H1 (cell line): ENCODE measurements at regions not wholly inside any gene's neighbourhood (a gene's known extent, or its start where the extent isn't known, plus 50 kb on each side); places are given as distances from the start of the nearest gene placed in this dataset.

Source experiments
- CTCF ChIA-PET: fragments of 300-600 bp; sonication (Branson Sonifier 250); formaldehyde crosslinking; loops from one replicate; lab custom pipeline; 2021; ENCODE audit not compliant: partially characterized antibody; lab: Charles Lee
- POLR2A ChIA-PET: fragments of 300-600 bp; sonication (Branson Sonifier 250); formaldehyde crosslinking; loops from one replicate; lab custom pipeline; 2021; ENCODE audit warnings: inconsistent platforms; ENCODE audit not compliant: partially characterized antibody; lab: Charles Lee
- DNase-seq, 2 experiments: peaks; one replicate each; pipeline versions ENCODE4 v3.0.0 to v3.0.0-alpha.2; 2010 to 2022; ENCODE audit warnings: low spot score in 2 of 2, low read depth in 1 of 2, mixed read lengths in 1 of 2
- FAIRE-seq: peaks from 2 replicates; lab custom pipeline; 2011; peaks lifted over from hg19 to GRCh38; lab: Jason Lieb, UNC
- H2AFZ ChIP-seq: 2 replicates; pipeline ENCODE4 v1.8.1; 2012; ENCODE audit warnings: low read length, inconsistent platforms
- H2AK5ac ChIP-seq: 2 replicates; pipeline ENCODE4 v1.6.1; 2013; ENCODE audit warnings: low read depth, low read length
- H2BK120ac ChIP-seq: replicated peaks from 2 replicates; pipeline ENCODE3; 2013; ENCODE audit warnings: low read depth, low read length, inconsistent platforms
- H2BK12ac ChIP-seq: 2 replicates; pipeline ENCODE4 v1.6.1; 2013; ENCODE audit warnings: low read depth, low read length
- H2BK15ac ChIP-seq: 2 replicates; pipeline ENCODE4 v1.6.1; 2013; ENCODE audit warnings: low read length
- H2BK20ac ChIP-seq: 2 replicates; pipeline ENCODE4 v1.6.1; 2013; ENCODE audit warnings: low read length
- H2BK5ac ChIP-seq: 2 replicates; pipeline ENCODE4 v1.6.1; 2013; ENCODE audit warnings: low read depth, low read length
- H3K14ac ChIP-seq: 2 replicates; pipeline ENCODE4 v1.6.1; 2013; ENCODE audit warnings: inconsistent platforms; ENCODE audit not compliant: insufficient read length
- H3K18ac ChIP-seq: 2 replicates; pipeline ENCODE4 v1.6.1; 2013; ENCODE audit warnings: low read length; ENCODE audit errors: extremely low read depth
- H3K23ac ChIP-seq: 2 replicates; pipeline ENCODE4 v1.6.1; 2013; ENCODE audit warnings: inconsistent platforms; ENCODE audit not compliant: insufficient read length
- H3K23me2 ChIP-seq: 2 replicates; pipeline ENCODE4 v1.6.1; 2013; ENCODE audit warnings: low read depth, low read length
- H3K27ac ChIP-seq: 2 replicates; pipeline ENCODE4 v1.6.1; 2011; ENCODE audit warnings: low read depth, low read length, inconsistent platforms
- H3K27me3 ChIP-seq, 4 experiments: replicated peaks in 1 of 4; 1 replicate in 1 of 4; 2 replicates in 3 of 4; pipeline versions ENCODE4 v1.6.1 to v1.8.1; 2011 to 2013; ENCODE audit warnings: low read length in 3 of 4, mild to moderate bottlenecking in 3 of 4, inconsistent platforms in 2 of 4, mixed read lengths in 2 of 4, moderate library complexity in 1 of 4; ENCODE audit not compliant: control insufficient read depth in 3 of 4, insufficient read depth in 3 of 4; ENCODE audit errors: extremely low read depth in 1 of 4
- H3K36me3 ChIP-seq, 4 experiments: 2 replicates each; pipeline versions ENCODE4 v1.6.1 to v1.8.1; 2011 to 2013; ENCODE audit warnings: mild to moderate bottlenecking in 4 of 4, low read length in 3 of 4, moderate library complexity in 2 of 4, control low read depth in 1 of 4, inconsistent platforms in 1 of 4; ENCODE audit not compliant: insufficient read depth in 4 of 4, control insufficient read depth in 2 of 4
- H3K4ac ChIP-seq: replicated peaks from 2 replicates; pipeline ENCODE3; 2013; ENCODE audit warnings: low read length, low read depth, mixed read lengths, inconsistent platforms; ENCODE audit not compliant: insufficient read length
- H3K4me1 ChIP-seq, 4 experiments: replicated peaks in 1 of 4; 1 replicate in 1 of 4; 2 replicates in 3 of 4; pipeline versions ENCODE4 v1.6.1 to v1.8.1; 2011 to 2013; ENCODE audit warnings: low read length in 3 of 4, inconsistent platforms in 2 of 4, mixed read lengths in 1 of 4; ENCODE audit not compliant: insufficient read depth in 4 of 4, control insufficient read depth in 3 of 4
- H3K4me2 ChIP-seq, 2 experiments: 2 replicates each; pipeline versions ENCODE4 v1.6.1 to v1.8.1; 2011 to 2013; ENCODE audit warnings: low read depth in 2 of 2, low read length in 2 of 2, control low read depth in 1 of 2, inconsistent platforms in 1 of 2, mild to moderate bottlenecking in 1 of 2; ENCODE audit not compliant: insufficient read depth in 1 of 2
- H3K4me3 ChIP-seq, 4 experiments: fragments of 200-600, 300-600 bp in 1 of 4; sonication (generic), shearing (Covaris generic), sonication (Bioruptor Twin) in 1 of 4; 2 replicates each; pipeline versions ENCODE4 v1.5.1 to v1.8.1; 2011 to 2016; ENCODE audit warnings: low read length in 4 of 4, low read depth in 3 of 4, control low read depth in 2 of 4, inconsistent platforms in 2 of 4, mild to moderate bottlenecking in 2 of 4, mixed read lengths in 1 of 4, moderate library complexity in 1 of 4; ENCODE audit not compliant: insufficient read depth in 2 of 4; ENCODE audit errors: extremely low read depth in 1 of 4
- H3K56ac ChIP-seq: replicated peaks from 2 replicates; pipeline ENCODE3; 2013; ENCODE audit warnings: low read depth, mild to moderate bottlenecking, mixed read lengths, low read length, inconsistent platforms; ENCODE audit not compliant: insufficient read length
- H3K79me1 ChIP-seq: 2 replicates; pipeline ENCODE4 v1.6.1; 2013; ENCODE audit warnings: low read depth, low read length, control low read depth
- H3K79me2 ChIP-seq, 2 experiments: 2 replicates each; pipeline versions ENCODE4 v1.6.1 to v1.8.1; 2012 to 2013; ENCODE audit warnings: low read length in 2 of 2, mild to moderate bottlenecking in 2 of 2, inconsistent platforms in 1 of 2; ENCODE audit not compliant: insufficient read depth in 2 of 2, control insufficient read depth in 1 of 2
- H3K9ac ChIP-seq, 4 experiments: replicated peaks in 1 of 4; 1 replicate in 1 of 4; 2 replicates in 3 of 4; pipeline versions ENCODE4 v1.6.1 to v1.8.1; 2011 to 2013; ENCODE audit warnings: low read depth in 3 of 4, low read length in 3 of 4, control low read depth in 2 of 4, mild to moderate bottlenecking in 2 of 4, moderate library complexity in 2 of 4, inconsistent platforms in 1 of 4; ENCODE audit errors: extremely low read depth in 1 of 4
- H3K9me3 ChIP-seq, 2 experiments: 2 replicates each; pipeline versions ENCODE4 v1.6.1 to v1.8.1; 2012 to 2013; ENCODE audit warnings: mild to moderate bottlenecking in 2 of 2, moderate library complexity in 2 of 2, control low read depth in 1 of 2, inconsistent platforms in 1 of 2, low read depth in 1 of 2, low read length in 1 of 2, mixed read lengths in 1 of 2; ENCODE audit not compliant: insufficient read depth in 2 of 2
- H4K20me1 ChIP-seq, 2 experiments: replicated peaks in 1 of 2; 2 replicates each; pipeline versions ENCODE3 to v1.8.1; 2011 to 2013; ENCODE audit warnings: inconsistent platforms in 2 of 2, low read length in 2 of 2, mild to moderate bottlenecking in 1 of 2; ENCODE audit not compliant: insufficient read depth in 2 of 2, control insufficient read depth in 1 of 2
- H4K5ac ChIP-seq: 2 replicates; pipeline ENCODE4 v1.6.1; 2013; ENCODE audit warnings: low read length, low read depth, mixed read lengths, inconsistent platforms; ENCODE audit not compliant: insufficient read length
- H4K8ac ChIP-seq: 2 replicates; pipeline ENCODE4 v1.8.0; 2013; ENCODE audit warnings: mild to moderate bottlenecking, moderate library complexity, low read length, inconsistent platforms; ENCODE audit not compliant: insufficient read depth; ENCODE audit errors: extremely low read depth
- H4K91ac ChIP-seq: replicated peaks from 2 replicates; pipeline ENCODE3; 2013; ENCODE audit warnings: low read length, mixed read lengths, inconsistent platforms; ENCODE audit not compliant: insufficient read length
- ASH2L ChIP-seq: fragments of 200-600, 300-600 bp; sonication (generic); IDR thresholded peaks from one replicate; pipeline ENCODE4 v1.7.1; 2017; ENCODE audit warnings: low read length
- CTBP2 ChIP-seq: IDR thresholded peaks from 2 replicates; pipeline ENCODE4 v1.7.0; 2011; ENCODE audit warnings: borderline replicate concordance, mild to moderate bottlenecking, moderate library complexity, mixed read lengths, low read length; ENCODE audit not compliant: insufficient read depth, insufficient read length
- JUND ChIP-seq: IDR thresholded peaks from 2 replicates; pipeline ENCODE4 v1.6.1; 2011; ENCODE audit warnings: mild to moderate bottlenecking, improper control_type of control experiment, low read length
- KDM4A ChIP-seq: IDR thresholded peaks from one replicate; pipeline ENCODE4 v1.7.1; 2012; ENCODE audit warnings: low read depth, mild to moderate bottlenecking, moderate library complexity, low read length, inconsistent platforms; ENCODE audit not compliant: severe bottlenecking
- KDM5A ChIP-seq: fragments of 200-600 bp; IDR thresholded peaks from 2 replicates; pipeline ENCODE4 v1.7.1; 2012; ENCODE audit warnings: mild to moderate bottlenecking, low read length, inconsistent platforms, mixed read lengths
- NANOG ChIP-seq: IDR thresholded peaks from 2 replicates; pipeline ENCODE4 v1.6.1; 2011; ENCODE audit warnings: low read length, low read depth, mild to moderate bottlenecking, inconsistent platforms; ENCODE audit not compliant: insufficient read depth, poor library complexity, severe bottlenecking
- NRF1 ChIP-seq: IDR thresholded peaks from 2 replicates; pipeline ENCODE4 v1.6.1; 2011; ENCODE audit warnings: mild to moderate bottlenecking, low read depth, low read length, improper control_type of control experiment
- PHF8 ChIP-seq: fragments of 200-600 bp; sonication (generic); conservative IDR thresholded peaks from 2 replicates; pipeline ENCODE4 v1.7.1; 2012; ENCODE audit warnings: low read depth, mild to moderate bottlenecking, inconsistent platforms, low read length, moderate library complexity
- RAD21 ChIP-seq, 2 experiments: IDR thresholded peaks in 1 of 2; conservative IDR thresholded peaks in 1 of 2; 2 replicates each; pipeline ENCODE4 v1.6.1; 2011; ENCODE audit warnings: low read depth in 2 of 2, low read length in 2 of 2, improper control_type of control experiment in 1 of 2, inconsistent platforms in 1 of 2, mild to moderate bottlenecking in 1 of 2, moderate library complexity in 1 of 2
- WGBS, 2 experiments: shearing (Covaris generic) in 1 of 2; methylation state at CpG; one replicate each; pipeline versions ENCODE4 v1.1.6 to v1.1.7; 2013 to 2015; ENCODE audit warnings: low lambda C conversion rate in 2 of 2, mixed read lengths in 2 of 2, inconsistent platforms in 1 of 2, low coverage in 1 of 2, missing lambda C conversion rate in 1 of 2; ENCODE audit not compliant: insufficient replicate concordance in 2 of 2, insufficient coverage in 1 of 2, insufficient read length in 1 of 2; ENCODE audit errors: extremely low coverage in 1 of 2, missing lambda C conversion rate in 1 of 2; 5-methylcytosine and 5-hydroxymethylcytosine counted together

- no peak for FAIRE-seq
- TF ChIP-seq RAD21 (IDR thresholded peaks at IDR 0.05 in 1 of 2, conservative IDR thresholded peaks at IDR 0.05 in 1 of 2; ENCODE audit: low read depth in 2 of 2, low read length in 2 of 2) (peak; percentile 14 to 30; a peak in 2 of 4 replicates), KDM4A (no peak), NANOG (no peak), JUND (no peak), KDM5A (no peak), PHF8 (no peak), CTBP2 (no peak), NRF1 (no peak), ASH2L (no peak)
- H3K23me2 ChIP-seq, result no peaks in the 10 kb centered on the region; the same call in 1 of the 2 replicates
Measured at GRCh38 chr9:87830446-87830845, 52.2 kb upstream of the SPATA31E1 start.

More at GRCh38 chr9:87830446-87830845, 52.2 kb upstream of the SPATA31E1 start:
- no peaks in the 10 kb centered on the region for H3K36me3 ChIP-seq
- H3K9ac ChIP-seq, result no peak overlapping the region
- H2BK15ac ChIP-seq, result no peak overlapping the region
- no peaks in the 10 kb centered on the region for H3K79me2 ChIP-seq
- no peak overlapping the region for H4K8ac ChIP-seq
- no peak overlapping the region for H2BK20ac ChIP-seq
- H2AFZ ChIP-seq, result 0 out of 2 replicates have a peak overlapping the region, but pooled peaks have one; percentile 16
- H2BK12ac ChIP-seq, result no peak overlapping the region
- no peaks in the 10 kb centered on the region for H3K9me3 ChIP-seq
- CTCF ChIA-PET, result no interaction called here
- H3K14ac ChIP-seq, result no peak overlapping the region
- no peak overlapping the region for H2BK120ac ChIP-seq
- no peak overlapping the region for H2BK5ac ChIP-seq
- no peak overlapping the region for H3K4me2 ChIP-seq
- H2AK5ac ChIP-seq, result no peak overlapping the region
- no peaks in the 10 kb centered on the region for H3K79me1 ChIP-seq
- DNase-seq, result no peak
- no peak overlapping the region for H3K4ac ChIP-seq
- H3K27me3 ChIP-seq, result peaks cover 0 to 3% (median 0%) of the 10 kb centered on the region in 4 experiments; a peak in 5 of 7 replicates
- no peak overlapping the region for H4K91ac ChIP-seq
- no peak overlapping the region for H4K5ac ChIP-seq
- no peak overlapping the region for H3K56ac ChIP-seq
- H3K18ac ChIP-seq, result no peak overlapping the region
- no peak overlapping the region for H3K27ac ChIP-seq
- H3K23ac ChIP-seq, result no peak overlapping the region
- no peak overlapping the region for H3K4me3 ChIP-seq
- H3K4me1 ChIP-seq, result peaks cover 0 to 10% (median 2%) of the 10 kb centered on the region in 4 experiments; a peak in 3 of 7 replicates
- H4K20me1 ChIP-seq, result no peaks in the 10 kb centered on the region
- WGBS, 2 experiments, result 67% methylated on average over 3 of the region's 3 CpGs; no CpG with 5 or more reads in 1 of the 2 experiments
- POLR2A ChIA-PET, result no interaction called here
